Motor neuron (in vitro differentiated cells): ENCODE measurements at regions not wholly inside any gene's neighbourhood (a gene's known extent, or its start where the extent isn't known, plus 50 kb on each side); places are given as distances from the start of the nearest gene placed in this dataset.
"Not testable (repeated sequence)": the region's sequence is repeated elsewhere in the genome, so short reads cannot be mapped to it uniquely, and the experiment has no call there.

Experiments used
- ATAC-seq, 8 experiments: fragments of 200-7000 bp; cut with Tn5 transposase; replicated peaks in 6 of 8; 2 replicates each; pipeline ENCODE4 v1.8.0; 2021; ENCODE audit warnings: mild to moderate bottlenecking in 8 of 8, moderate library complexity in 8 of 8
- H3K27ac ChIP-seq, 2 donors: fragments of 250-450 bp; sonication (Bioruptor Pico); 2 replicates each; pipeline ENCODE4 v1.9.0; 2021; ENCODE audit warnings: antibody characterized with exemption in 2 of 2, mild to moderate bottlenecking in 2 of 2, moderate library complexity in 1 of 2
- H3K4me1 ChIP-seq, 2 donors: fragments of 250-450 bp; sonication (Bioruptor Pico); replicated peaks in 1 of 2; 2 replicates each; pipeline ENCODE4 v1.6.1; 2021; ENCODE audit warnings: antibody characterized with exemption in 2 of 2, mild to moderate bottlenecking in 2 of 2, moderate library complexity in 1 of 2
- H3K4me3 ChIP-seq, 5 donors: fragments of 250-450 bp; sonication (Bioruptor Pico); 2 replicates each; pipeline ENCODE4 v1.9.0; 2021; ENCODE audit warnings: antibody characterized with exemption in 5 of 5, mild to moderate bottlenecking in 5 of 5, moderate library complexity in 4 of 5
- WGBS, 10 experiments: fragments of 450-650 bp; shearing (Covaris generic); methylation state at CpG; one replicate each; pipeline ENCODE4 v1.0.0; 2022; 5-methylcytosine and 5-hydroxymethylcytosine counted together
- in situ Hi-C, 9 experiments: fragments of 400-800 bp; cut with MboI; loops; one replicate each; pipeline ENCODE4 v1.15.0; 2021; ENCODE audit warnings: low sequenced_read_pairs in 9 of 9, low pct_unique_long_range_greater_than_20kb in 2 of 9; ENCODE audit not compliant: unreplicated experiment in 9 of 9

GRCh38 chr5:108507631-108508030, 125.7 kb upstream of the FBXL17 start:
- WGBS, 10 experiments = 40 to 100% (median 74%) methylated on average over 1 to 2 of the region's 2 CpGs; no CpG with 5 or more reads in 4 of the 10 experiments
- Histone ChIP-seq H3K4me1 (peaks cover 0 to 5% of the 10 kb centered on the region in 2 donors), H3K27ac (no peak overlapping the region), H3K4me3 (no peak overlapping the region)
- in situ Hi-C loops = no loop called here
- no peak for ATAC-seq

- H3K27ac ChIP-seq = no peak overlapping the region
- H3K4me1 ChIP-seq = peaks cover 0 to 5% of the 10 kb centered on the region in 2 donors
- no peak overlapping the region for H3K4me3 ChIP-seq
- no peak for ATAC-seq
- WGBS, 10 experiments = 10 to 92% (median 67%) methylated on average over 2 of the region's 2 CpGs; no CpG with 5 or more reads in 2 of the 10 experiments
- in situ Hi-C loops = no loop called here
These were observed 123.7 kb upstream of the FBXL17 start for GRCh38 chr5:108505608-108506007.

GRCh38 chr5:108504974-108505373, 123.1 kb upstream of the FBXL17 start:
- no peak overlapping the region for H3K27ac ChIP-seq
- H3K4me1 ChIP-seq = peaks cover 0 to 5% of the 10 kb centered on the region in 2 donors
- in situ Hi-C loops = no loop called here
- H3K4me3 ChIP-seq = no peak overlapping the region
- no peak for ATAC-seq
- WGBS, 10 experiments = 0 to 100% (median 72%) methylated on average over 1 of the region's 1 CpG; no CpG with 5 or more reads in 4 of the 10 experiments

- no peak for ATAC-seq
- no peak overlapping the region for H3K4me3 ChIP-seq
- 11 to 88% (median 58%) methylated on average over 1 to 2 of the region's 2 CpGs for WGBS, 10 experiments
- in situ Hi-C loops = no loop called here
- no peak overlapping the region for H3K27ac ChIP-seq
- peaks cover 0 to 2% of the 10 kb centered on the region in 2 donors for H3K4me1 ChIP-seq
These were observed 122.1 kb upstream of the FBXL17 start for GRCh38 chr5:108503986-108504385.

GRCh38 chr5:108495615-108496014, 113.7 kb upstream of the FBXL17 start:
- 0 to 100% (median 46%) methylated on average over 1 to 2 of the region's 3 CpGs; no CpG with 5 or more reads in 4 of the 10 experiments for WGBS, 10 experiments
- ATAC-seq, H3K4me3 ChIP-seq, H3K4me1 ChIP-seq, H3K27ac ChIP-seq, in situ Hi-C loops: not testable (repeated sequence)

GRCh38 chr5:108487951-108488350, 106.1 kb upstream of the FBXL17 start:
- H3K4me3 ChIP-seq = no peak overlapping the region
- H3K27ac ChIP-seq = no peak overlapping the region
- H3K4me1 ChIP-seq = no peaks in the 10 kb centered on the region
- ATAC-seq = no peak
- in situ Hi-C loops = no loop called here
- 4 to 82% (median 48%) methylated on average over 2 to 3 of the region's 3 CpGs; no CpG with 5 or more reads in 1 of the 10 experiments for WGBS, 10 experiments

- WGBS, 10 experiments = 20 to 89% (median 71%) methylated on average over 1 to 3 of the region's 3 CpGs
- ATAC-seq = no peak
These were observed 102.1 kb upstream of the FBXL17 start for GRCh38 chr5:108484035-108484434.

GRCh38 chr5:108481355-108481931, 99.5 kb upstream of the FBXL17 start:
- in situ Hi-C loops = no loop called here
- ATAC-seq = peak in 4 of 8 experiments; percentile 40 to 54 (median 51)

More at GRCh38 chr5:108484035-108484434, 102.1 kb upstream of the FBXL17 start:
- Histone ChIP-seq H3K27ac (no peak overlapping the region), H3K4me3 (no peak overlapping the region), H3K4me1 (no peaks in the 10 kb centered on the region)
- in situ Hi-C loops = no loop called here

GRCh38 chr5:108472237-108472636, 90.3 kb upstream of the FBXL17 start:
- H3K4me3 ChIP-seq = no peak overlapping the region
- in situ Hi-C loops = no loop called here
- no peak for ATAC-seq
- WGBS, 10 experiments = 40 to 80% methylated on average over 1 to 2 of the region's 3 CpGs; no CpG with 5 or more reads in 8 of the 10 experiments
- no peaks in the 10 kb centered on the region for H3K4me1 ChIP-seq
- no peak overlapping the region for H3K27ac ChIP-seq

More at GRCh38 chr5:108481355-108481931, 99.5 kb upstream of the FBXL17 start:
- WGBS, 10 experiments = 0 to 100% (median 48%) methylated on average over 1 to 8 of the region's 8 CpGs
- Histone ChIP-seq H3K4me1 (no peaks in the 10 kb centered on the region), H3K4me3 (no peak overlapping the region), H3K27ac (no peak overlapping the region)

- Histone ChIP-seq H3K4me3 (no peak overlapping the region), H3K27ac (no peak overlapping the region), H3K4me1 (no peaks in the 10 kb centered on the region)
- no peak for ATAC-seq
- WGBS, 10 experiments = 49 to 100% (median 96%) methylated on average over 1 to 4 of the region's 4 CpGs; no CpG with 5 or more reads in 2 of the 10 experiments
- in situ Hi-C loops = no loop called here
These were observed 85.7 kb upstream of the FBXL17 start for GRCh38 chr5:108467563-108467962.

- WGBS, 10 experiments = 40 to 80% (median 73%) methylated on average over 1 of the region's 1 CpG; no CpG with 5 or more reads in 6 of the 10 experiments
- peak in 5 of 8 experiments; percentile 31 to 82 (median 61) for ATAC-seq
These were observed 79.9 kb upstream of the FBXL17 start for GRCh38 chr5:108461628-108462367.

GRCh38 chr5:108459769-108460168, 77.9 kb upstream of the FBXL17 start:
- no peak overlapping the region for H3K4me3 ChIP-seq
- in situ Hi-C loops = no loop called here
- WGBS, 10 experiments = 13 to 100% (median 50%) methylated on average over 1 to 2 of the region's 2 CpGs; no CpG with 5 or more reads in 2 of the 10 experiments
- ATAC-seq = peak in 7 of 8 experiments; percentile 48 to 99 (median 97)
- H3K4me1 ChIP-seq = peaks cover 0 to 13% of the 10 kb centered on the region in 2 donors
- H3K27ac ChIP-seq = no peak overlapping the region

More at GRCh38 chr5:108461628-108462367, 79.9 kb upstream of the FBXL17 start:
- no peak overlapping the region for H3K4me3 ChIP-seq
- H3K4me1 ChIP-seq = peaks cover 0 to 13% of the 10 kb centered on the region in 2 donors
- no peak overlapping the region for H3K27ac ChIP-seq
- in situ Hi-C loops = no loop called here

GRCh38 chr5:108451269-108451668, 69.4 kb upstream of the FBXL17 start:
- in situ Hi-C loops = no loop called here
- ATAC-seq = no peak
- no peaks in the 10 kb centered on the region for H3K4me1 ChIP-seq
- no peak overlapping the region for H3K27ac ChIP-seq
- H3K4me3 ChIP-seq = no peak overlapping the region
